CD8-positive, alpha-beta memory T cell (primary cell): ENCODE measurements at regions not wholly inside any gene's neighbourhood (a gene's known extent, or its start where the extent isn't known, plus 50 kb on each side); places are given as distances from the start of the nearest gene placed in this dataset.

ENCODE experiments used
- CTCF ChIA-PET: fragments of 350-600 bp; sonication (Branson Sonifier 250); formaldehyde crosslinking; loops from one replicate; lab custom pipeline; 2021; ENCODE audit warnings: antibody characterized with exemption; lab: Charles Lee
- POLR2A ChIA-PET: fragments of 350-600 bp; sonication (Branson Sonifier 250); formaldehyde crosslinking; loops from one replicate; lab custom pipeline; 2021; ENCODE audit warnings: antibody characterized with exemption; lab: Charles Lee
- DNase-seq, 5 donors: peaks; one replicate each; pipeline versions ENCODE4 v3.0.0 to v3.0.0-alpha.2; 2020 to 2022; ENCODE audit warnings: mixed read lengths in 1 of 5
- H3K27ac ChIP-seq: one replicate; pipeline ENCODE4 v1.7.0; 2013; ENCODE audit warnings: low read depth, mild to moderate bottlenecking, low read length, moderate library complexity
- H3K27me3 ChIP-seq: 2 replicates; pipeline ENCODE4 v1.7.0; 2013; ENCODE audit warnings: low read length, mild to moderate bottlenecking; ENCODE audit not compliant: insufficient read depth, poor library complexity, severe bottlenecking
- H3K36me3 ChIP-seq: 2 replicates; pipeline ENCODE4 v1.7.0; 2013; ENCODE audit warnings: mild to moderate bottlenecking, low read length, moderate library complexity; ENCODE audit not compliant: insufficient read depth
- H3K4me1 ChIP-seq: 2 replicates; pipeline ENCODE4 v1.7.0; 2013; ENCODE audit warnings: mild to moderate bottlenecking, low read length, moderate library complexity; ENCODE audit not compliant: insufficient read depth
- H3K4me3 ChIP-seq: 2 replicates; pipeline ENCODE4 v1.7.0; 2013; ENCODE audit warnings: mild to moderate bottlenecking, low read length
- H3K9me3 ChIP-seq: 2 replicates; pipeline ENCODE4 v1.7.0; 2013; ENCODE audit warnings: mild to moderate bottlenecking, low read length
- H3K27ac Mint-ChIP-seq, 8 donors: one replicate each; pipeline ENCODE4 v1.8.0; 2020 to 2021; ENCODE audit warnings: mixed read lengths in 8 of 8, mild to moderate bottlenecking in 6 of 8, inconsistent platforms in 3 of 8, moderate library complexity in 3 of 8
- H3K27me3 Mint-ChIP-seq, 2 donors: one replicate each; pipeline ENCODE4 v1.8.0; 2020 to 2021; ENCODE audit warnings: mixed read lengths in 2 of 2, mild to moderate bottlenecking in 1 of 2, moderate library complexity in 1 of 2
- H3K36me3 Mint-ChIP-seq, 3 donors: one replicate each; pipeline ENCODE4 v1.8.0; 2020 to 2021; ENCODE audit warnings: mixed read lengths in 3 of 3, inconsistent platforms in 1 of 3, mild to moderate bottlenecking in 1 of 3
- H3K4me1 Mint-ChIP-seq, 3 donors: one replicate each; pipeline ENCODE4 v1.8.0; 2020 to 2021; ENCODE audit warnings: mixed read lengths in 3 of 3, inconsistent platforms in 1 of 3, mild to moderate bottlenecking in 1 of 3
- H3K4me3 Mint-ChIP-seq, 7 donors: one replicate each; pipeline ENCODE4 v1.8.0; 2020 to 2021; ENCODE audit warnings: mixed read lengths in 7 of 7, mild to moderate bottlenecking in 6 of 7, moderate library complexity in 4 of 7, inconsistent platforms in 2 of 7
- H3K9me3 Mint-ChIP-seq, 5 donors: one replicate each; pipeline ENCODE4 v1.8.0; 2020 to 2022; ENCODE audit warnings: mixed read lengths in 5 of 5, mild to moderate bottlenecking in 3 of 5, moderate library complexity in 2 of 5, inconsistent platforms in 1 of 5

GRCh38 chr7:41224063-41224763 is 478.7 kb downstream of the INHBA start:
- Histone ChIP-seq H3K36me3 (no peaks in the 10 kb centered on the region), H3K4me1 (no peaks in the 10 kb centered on the region), H3K4me3 (no peak overlapping the region), H3K27me3 (no peaks in the 10 kb centered on the region), H3K9me3 (no peaks in the 10 kb centered on the region), H3K27ac (no peak overlapping the region)
- H3K9me3 Mint-ChIP-seq = peaks cover 2 to 18% (median 8%) of the 10 kb centered on the region in 5 donors
- POLR2A ChIA-PET = no interaction called here
- H3K27me3 Mint-ChIP-seq = no peaks in the 10 kb centered on the region
- H3K36me3 Mint-ChIP-seq = no peaks in the 10 kb centered on the region
- H3K4me1 Mint-ChIP-seq = no peaks in the 10 kb centered on the region
- no peak overlapping the region for H3K27ac Mint-ChIP-seq
- H3K4me3 Mint-ChIP-seq = no peak overlapping the region
- DNase-seq = no peak
- CTCF ChIA-PET = no interaction called here

GRCh38 chr7:41222746-41223145 is 480.1 kb downstream of the INHBA start:
- no peaks in the 10 kb centered on the region for H3K36me3 Mint-ChIP-seq

GRCh38 chr7:41220266-41220665 is 482.6 kb downstream of the INHBA start:
- peaks cover 0 to 1% (median 0%) of the 10 kb centered on the region in 3 donors for H3K36me3 Mint-ChIP-seq
- no peak overlapping the region for H3K4me3 Mint-ChIP-seq
- peaks cover 0 to 26% (median 9%) of the 10 kb centered on the region in 5 donors for H3K9me3 Mint-ChIP-seq
- H3K27me3 Mint-ChIP-seq = no peaks in the 10 kb centered on the region
- Histone ChIP-seq H3K4me1 (no peaks in the 10 kb centered on the region), H3K36me3 (no peaks in the 10 kb centered on the region), H3K9me3 (no peaks in the 10 kb centered on the region), H3K4me3 (no peak overlapping the region), H3K27me3 (no peaks in the 10 kb centered on the region), H3K27ac (no peak overlapping the region)
- no peak overlapping the region for H3K27ac Mint-ChIP-seq
- no peaks in the 10 kb centered on the region for H3K4me1 Mint-ChIP-seq
- POLR2A ChIA-PET = no interaction called here
- CTCF ChIA-PET = no interaction called here
- no peak for DNase-seq

More at GRCh38 chr7:41222746-41223145, 480.1 kb downstream of the INHBA start:
- DNase-seq = no peak
- H3K9me3 Mint-ChIP-seq = peaks cover 0 to 21% (median 7%) of the 10 kb centered on the region in 5 donors
- Histone ChIP-seq H3K27ac (no peak overlapping the region), H3K9me3 (no peaks in the 10 kb centered on the region), H3K4me3 (no peak overlapping the region), H3K4me1 (no peaks in the 10 kb centered on the region), H3K36me3 (no peaks in the 10 kb centered on the region), H3K27me3 (no peaks in the 10 kb centered on the region)
- H3K27ac Mint-ChIP-seq = no peak overlapping the region
- H3K27me3 Mint-ChIP-seq = no peaks in the 10 kb centered on the region
- H3K4me3 Mint-ChIP-seq = no peak overlapping the region
- CTCF ChIA-PET = no interaction called here
- H3K4me1 Mint-ChIP-seq = no peaks in the 10 kb centered on the region
- POLR2A ChIA-PET = no interaction called here

GRCh38 chr7:41219276-41219675 is 483.6 kb downstream of the INHBA start:
- POLR2A ChIA-PET = no interaction called here
- Histone ChIP-seq H3K4me1 (no peaks in the 10 kb centered on the region), H3K27ac (no peak overlapping the region), H3K36me3 (no peaks in the 10 kb centered on the region), H3K9me3 (no peaks in the 10 kb centered on the region), H3K27me3 (no peaks in the 10 kb centered on the region), H3K4me3 (no peak overlapping the region)
- Mint-ChIP-seq H3K27ac (no peak overlapping the region), H3K27me3 (no peaks in the 10 kb centered on the region), H3K4me1 (no peaks in the 10 kb centered on the region), H3K36me3 (peaks cover 0 to 1% (median 0%) of the 10 kb centered on the region in 3 donors), H3K4me3 (no peak overlapping the region), H3K9me3 (peaks cover 0 to 26% (median 9%) of the 10 kb centered on the region in 5 donors)
- CTCF ChIA-PET = no interaction called here
- no peak for DNase-seq

GRCh38 chr7:41217306-41217705 is 485.6 kb downstream of the INHBA start:
- POLR2A ChIA-PET = no interaction called here
- no peaks in the 10 kb centered on the region for H3K9me3 ChIP-seq

GRCh38 chr7:41207141-41207540 is 495.7 kb downstream of the INHBA start:
- Histone ChIP-seq H3K4me3 (no peak overlapping the region), H3K27me3 (no peaks in the 10 kb centered on the region), H3K27ac (no peak overlapping the region), H3K4me1 (no peaks in the 10 kb centered on the region), H3K9me3 (no peaks in the 10 kb centered on the region), H3K36me3 (no peaks in the 10 kb centered on the region)
- Mint-ChIP-seq H3K4me3 (no peak overlapping the region), H3K27ac (no peak overlapping the region), H3K4me1 (no peaks in the 10 kb centered on the region), H3K27me3 (no peaks in the 10 kb centered on the region), H3K9me3 (peaks cover 2 to 11% (median 8%) of the 10 kb centered on the region in 5 donors), H3K36me3 (no peaks in the 10 kb centered on the region)
- POLR2A ChIA-PET = no interaction called here
- no peak for DNase-seq
- CTCF ChIA-PET = no interaction called here

More at GRCh38 chr7:41217306-41217705, 485.6 kb downstream of the INHBA start:
- no peaks in the 10 kb centered on the region for H3K36me3 ChIP-seq
- no peak for DNase-seq
- Mint-ChIP-seq H3K4me3 (no peak overlapping the region), H3K27ac (no peak overlapping the region), H3K36me3 (peaks cover 0 to 1% (median 0%) of the 10 kb centered on the region in 3 donors), H3K27me3 (no peaks in the 10 kb centered on the region), H3K9me3 (peaks cover 0 to 28% (median 9%) of the 10 kb centered on the region in 5 donors), H3K4me1 (no peaks in the 10 kb centered on the region)
- no peak overlapping the region for H3K27ac ChIP-seq
- no peak overlapping the region for H3K4me3 ChIP-seq
- H3K27me3 ChIP-seq = no peaks in the 10 kb centered on the region
- CTCF ChIA-PET = no interaction called here
- H3K4me1 ChIP-seq = no peaks in the 10 kb centered on the region

GRCh38 chr7:41206267-41206666 is 496.6 kb downstream of the INHBA start:
- H3K36me3 ChIP-seq = no peaks in the 10 kb centered on the region
- Mint-ChIP-seq H3K27ac (no peak overlapping the region), H3K4me1 (no peaks in the 10 kb centered on the region), H3K36me3 (no peaks in the 10 kb centered on the region), H3K9me3 (peaks cover 2 to 15% (median 6%) of the 10 kb centered on the region in 5 donors), H3K4me3 (no peak overlapping the region), H3K27me3 (no peaks in the 10 kb centered on the region)
- H3K27me3 ChIP-seq = no peaks in the 10 kb centered on the region
- no peaks in the 10 kb centered on the region for H3K4me1 ChIP-seq
- no peak overlapping the region for H3K4me3 ChIP-seq
- ChIA-PET CTCF (no interaction called here), POLR2A (no interaction called here)
- H3K9me3 ChIP-seq = no peaks in the 10 kb centered on the region
- no peak for DNase-seq
- no peak overlapping the region for H3K27ac ChIP-seq

- Histone ChIP-seq H3K9me3 (no peaks in the 10 kb centered on the region), H3K4me3 (no peak overlapping the region), H3K36me3 (no peaks in the 10 kb centered on the region), H3K27ac (no peak overlapping the region), H3K4me1 (no peaks in the 10 kb centered on the region), H3K27me3 (no peaks in the 10 kb centered on the region)
- no peaks in the 10 kb centered on the region for H3K27me3 Mint-ChIP-seq
- H3K9me3 Mint-ChIP-seq = peaks cover 2 to 22% (median 4%) of the 10 kb centered on the region in 5 donors
- no peaks in the 10 kb centered on the region for H3K4me1 Mint-ChIP-seq
- no peak overlapping the region for H3K4me3 Mint-ChIP-seq
- DNase-seq = no peak
- CTCF ChIA-PET = no interaction called here
- H3K36me3 Mint-ChIP-seq = no peaks in the 10 kb centered on the region
- no peak overlapping the region for H3K27ac Mint-ChIP-seq
- POLR2A ChIA-PET = no interaction called here
These were observed 497.3 kb downstream of the INHBA start for GRCh38 chr7:41205600-41205999.
